ENCODE measurements at regions not wholly inside any gene's neighbourhood (a gene's known extent, or its start where the extent isn't known, plus 50 kb on each side); places are given as distances from the start of the nearest gene placed in this dataset.

DNA sequence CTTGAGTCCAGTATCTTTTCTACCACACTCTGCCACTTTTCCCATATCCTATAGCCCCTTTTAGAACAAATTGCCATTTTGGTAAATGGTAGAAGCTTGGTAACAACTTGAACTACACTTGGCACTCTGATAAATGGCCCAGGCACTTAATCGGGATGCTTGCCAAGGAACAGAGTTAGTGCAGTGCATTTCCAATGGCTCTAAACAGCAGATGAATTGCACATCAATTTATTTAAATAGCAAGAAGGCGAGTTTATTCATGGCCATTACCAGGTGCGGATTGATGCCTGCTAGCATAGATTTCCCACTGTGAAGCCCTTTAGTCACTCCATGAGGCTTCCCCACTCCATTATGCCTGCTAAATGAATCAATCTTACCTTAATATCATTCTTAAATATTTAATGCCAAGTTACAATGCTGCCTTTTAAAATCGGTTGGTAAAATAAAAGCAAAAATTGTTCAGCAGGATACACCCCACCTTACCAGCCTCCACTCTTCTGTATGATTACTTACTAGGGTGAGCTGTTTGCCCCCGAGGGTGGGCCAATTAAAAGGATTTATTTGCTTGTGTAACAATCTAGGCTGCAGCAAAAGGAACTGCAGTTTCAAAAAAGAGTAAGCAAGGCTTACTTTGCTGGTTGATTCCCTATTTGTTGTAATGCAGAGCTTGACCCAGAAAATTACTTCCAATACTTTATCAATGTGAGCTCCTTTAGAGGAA, 136.0 kb upstream of the ARHGAP42 start:
- H3K4me3 Mint-ChIP-seq: no peak overlapping the region
- H3K36me3 Mint-ChIP-seq: no peaks in the 10 kb centered on the region
- no peak for DNase-seq (ENCODE audit: low spot score)
- no peak for ATAC-seq
- H3K9me3 Mint-ChIP-seq: peaks cover 5% of the 10 kb centered on the region
- no peaks in the 10 kb centered on the region for H3K4me1 Mint-ChIP-seq (ENCODE audit: low read depth in 2 of 2)
- peaks cover 0 to 3% of the 10 kb centered on the region in 2 donors for H3K27me3 Mint-ChIP-seq
- no peak overlapping the region for H3K27ac Mint-ChIP-seq

DNA sequence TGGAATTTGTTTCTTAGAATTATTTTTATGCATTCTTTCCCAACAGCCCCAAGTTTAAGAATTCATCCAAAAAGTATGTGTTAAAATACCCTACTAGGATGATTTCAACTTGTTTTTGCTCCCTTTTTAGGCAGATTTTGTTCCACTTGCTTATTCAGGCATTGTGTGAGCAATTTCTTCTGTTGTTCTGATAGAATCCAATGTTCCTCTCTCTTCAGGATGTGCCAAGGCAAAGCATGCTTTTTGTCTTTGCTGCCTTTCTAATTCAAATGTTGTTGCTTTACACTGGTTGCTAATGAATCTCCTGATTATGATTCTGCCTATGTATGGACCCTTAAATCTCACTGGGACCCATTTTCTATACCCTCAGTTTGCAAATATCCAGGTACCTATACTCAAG, 131.2 kb upstream of the ARHGAP42 start:
- no peak for ATAC-seq

DNA sequence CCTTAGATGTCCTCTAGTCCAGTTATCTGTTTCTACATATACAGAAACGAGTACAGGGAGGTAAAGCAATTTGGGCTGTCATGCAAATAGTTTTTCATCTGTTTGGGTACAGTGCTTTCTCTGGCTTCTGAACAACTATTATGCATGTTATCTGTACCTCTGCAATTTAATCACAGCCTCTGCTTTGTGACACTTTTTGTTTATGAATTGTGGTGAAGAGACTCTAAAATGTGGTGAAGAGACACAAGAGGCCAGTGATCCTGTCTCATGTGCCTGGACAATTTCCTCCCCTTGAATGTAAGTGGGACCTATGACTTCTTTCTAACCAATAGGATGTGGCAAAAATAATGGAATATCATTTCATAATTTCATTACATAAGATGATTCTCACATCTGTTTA, 130.3 kb upstream of the ARHGAP42 start:
- H3K27ac Mint-ChIP-seq: no peak overlapping the region
- H3K36me3 Mint-ChIP-seq: no peaks in the 10 kb centered on the region
- H3K4me1 Mint-ChIP-seq (ENCODE audit: low read depth in 2 of 2): no peaks in the 10 kb centered on the region
- H3K9me3 Mint-ChIP-seq: no peaks in the 10 kb centered on the region
- no peak for DNase-seq (ENCODE audit: low spot score)
- no peak overlapping the region for H3K4me3 Mint-ChIP-seq
- H3K27me3 Mint-ChIP-seq: peaks cover 0 to 3% of the 10 kb centered on the region in 2 donors
- ATAC-seq: no peak

More for the DNA sequence above, 131.2 kb upstream of the ARHGAP42 start:
- Mint-ChIP-seq H3K9me3 (no peaks in the 10 kb centered on the region), H3K36me3 (no peaks in the 10 kb centered on the region), H3K27me3 (peaks cover 0 to 3% of the 10 kb centered on the region in 2 donors), H3K4me3 (no peak overlapping the region), H3K27ac (no peak overlapping the region), H3K4me1 (ENCODE audit: low read depth in 2 of 2) (no peaks in the 10 kb centered on the region)
- DNase-seq (ENCODE audit: low spot score): no peak

DNA sequence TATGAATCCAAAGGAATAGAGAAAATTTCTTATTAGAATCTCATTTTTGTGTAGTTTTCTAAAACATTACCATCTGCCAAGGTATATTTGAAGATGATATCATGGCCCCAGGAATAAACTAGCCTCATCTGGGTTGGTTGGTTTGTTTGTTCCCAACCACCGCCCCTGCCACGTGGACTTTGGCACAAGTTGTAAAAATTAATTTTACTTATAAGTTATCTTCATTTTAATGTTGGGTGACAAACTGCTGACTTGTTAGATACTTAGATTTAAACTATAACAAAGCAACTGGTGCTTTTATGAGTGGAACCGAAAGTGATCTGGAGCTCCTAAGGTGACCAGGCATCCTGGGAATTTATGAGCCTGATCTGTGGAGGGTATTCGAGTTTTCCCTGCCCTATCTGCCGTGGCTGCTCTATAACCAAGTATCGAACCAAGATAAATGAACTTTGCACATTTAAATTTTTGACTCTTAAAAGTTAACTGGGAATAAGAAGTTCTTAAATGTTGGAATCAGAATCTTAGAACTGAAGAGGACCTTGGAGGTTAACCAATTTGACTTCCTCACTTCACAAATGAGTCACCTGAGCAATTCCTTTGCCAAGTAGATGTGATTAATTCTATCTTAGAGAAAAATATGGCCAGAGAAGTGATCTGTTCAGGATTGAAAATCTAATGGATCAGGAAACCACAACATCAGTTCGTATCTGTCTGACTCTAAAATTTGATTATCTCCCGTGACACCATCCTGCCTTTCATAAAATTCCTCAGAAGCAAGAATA, 129.1 kb upstream of the ARHGAP42 start:
- no peak overlapping the region for H3K4me3 Mint-ChIP-seq
- no peaks in the 10 kb centered on the region for H3K27me3 Mint-ChIP-seq
- H3K36me3 Mint-ChIP-seq: no peaks in the 10 kb centered on the region
- no peak for ATAC-seq
- H3K9me3 Mint-ChIP-seq: no peaks in the 10 kb centered on the region
- no peaks in the 10 kb centered on the region for H3K4me1 Mint-ChIP-seq (ENCODE audit: low read depth in 2 of 2)
- no peak overlapping the region for H3K27ac Mint-ChIP-seq
- DNase-seq (ENCODE audit: low spot score): no peak

DNA sequence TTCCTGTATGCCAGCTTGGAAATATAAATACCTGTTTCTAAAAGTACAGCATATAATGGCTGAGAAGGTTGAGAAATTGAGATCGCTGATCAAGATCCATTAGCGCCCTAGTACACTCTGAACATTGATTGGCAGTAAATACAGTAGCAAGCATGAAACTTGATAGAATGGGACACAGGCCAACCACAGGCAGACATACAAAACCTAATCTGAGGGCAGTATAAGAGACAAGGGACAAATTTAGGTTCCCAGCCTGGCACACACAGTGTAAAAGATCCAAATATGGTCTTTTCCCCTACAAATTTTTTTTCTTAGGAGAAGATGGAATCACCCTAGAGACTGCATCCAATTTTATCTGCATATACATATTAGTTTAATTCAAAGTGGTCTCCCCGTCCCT, 126.5 kb upstream of the ARHGAP42 start:
- ATAC-seq (no peak), DNase-seq (ENCODE audit: low spot score) (no peak)
- Mint-ChIP-seq H3K36me3 (no peaks in the 10 kb centered on the region), H3K4me1 (ENCODE audit: low read depth in 2 of 2) (no peaks in the 10 kb centered on the region), H3K27ac (no peak overlapping the region), H3K9me3 (no peaks in the 10 kb centered on the region), H3K27me3 (no peaks in the 10 kb centered on the region), H3K4me3 (no peak overlapping the region)

DNA sequence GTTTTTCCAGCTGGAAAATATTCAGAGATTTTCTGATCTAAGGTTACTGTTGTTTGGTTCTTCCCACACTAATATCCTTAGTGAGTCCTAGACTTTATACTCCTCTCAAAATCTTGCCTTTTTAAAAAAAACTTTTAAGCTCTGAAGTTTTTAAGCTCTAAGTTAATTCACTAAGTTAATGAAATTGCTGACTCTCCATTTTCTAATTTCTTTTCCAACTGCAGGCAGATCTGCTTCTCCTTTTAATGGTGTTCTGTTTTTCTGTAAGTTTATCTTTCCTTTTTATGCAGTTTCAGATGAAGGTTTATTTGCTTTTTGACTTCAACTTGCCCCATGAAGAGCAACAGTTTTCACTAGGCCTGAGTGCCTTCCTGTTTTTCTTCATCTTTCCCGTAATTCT, 125.8 kb upstream of the ARHGAP42 start:
- ATAC-seq (no peak), DNase-seq (ENCODE audit: low spot score) (no peak)
- Mint-ChIP-seq H3K4me1 (ENCODE audit: low read depth in 2 of 2) (no peaks in the 10 kb centered on the region), H3K36me3 (no peaks in the 10 kb centered on the region), H3K4me3 (no peak overlapping the region), H3K27me3 (peaks cover 0 to 2% of the 10 kb centered on the region in 2 donors), H3K27ac (no peak overlapping the region), H3K9me3 (no peaks in the 10 kb centered on the region)

DNA sequence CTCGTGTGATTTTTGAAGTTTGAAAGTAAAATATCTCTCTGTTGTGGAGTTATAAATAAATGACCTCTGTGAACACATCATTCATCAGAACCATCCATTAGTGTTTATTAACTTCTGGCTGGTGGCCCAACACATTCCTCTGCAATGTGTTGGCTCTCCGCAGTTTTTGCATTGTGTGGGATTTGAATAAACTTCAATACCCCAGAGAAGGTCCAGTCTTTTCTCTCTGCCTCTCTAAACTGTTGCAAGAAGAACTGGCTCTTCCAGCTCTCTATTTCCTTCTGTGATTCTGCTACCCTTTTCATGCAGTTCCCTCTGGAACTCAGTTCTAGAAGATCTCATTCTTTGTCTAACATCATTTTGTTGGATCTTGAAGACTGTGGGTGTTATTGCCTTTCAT, 125.0 kb upstream of the ARHGAP42 start:
- ATAC-seq (no peak), DNase-seq (ENCODE audit: low spot score) (no peak)
- Mint-ChIP-seq H3K9me3 (no peaks in the 10 kb centered on the region), H3K4me1 (ENCODE audit: low read depth in 2 of 2) (no peaks in the 10 kb centered on the region), H3K27me3 (peaks cover 0 to 5% of the 10 kb centered on the region in 2 donors), H3K36me3 (no peaks in the 10 kb centered on the region), H3K27ac (no peak overlapping the region), H3K4me3 (no peak overlapping the region)

DNA sequence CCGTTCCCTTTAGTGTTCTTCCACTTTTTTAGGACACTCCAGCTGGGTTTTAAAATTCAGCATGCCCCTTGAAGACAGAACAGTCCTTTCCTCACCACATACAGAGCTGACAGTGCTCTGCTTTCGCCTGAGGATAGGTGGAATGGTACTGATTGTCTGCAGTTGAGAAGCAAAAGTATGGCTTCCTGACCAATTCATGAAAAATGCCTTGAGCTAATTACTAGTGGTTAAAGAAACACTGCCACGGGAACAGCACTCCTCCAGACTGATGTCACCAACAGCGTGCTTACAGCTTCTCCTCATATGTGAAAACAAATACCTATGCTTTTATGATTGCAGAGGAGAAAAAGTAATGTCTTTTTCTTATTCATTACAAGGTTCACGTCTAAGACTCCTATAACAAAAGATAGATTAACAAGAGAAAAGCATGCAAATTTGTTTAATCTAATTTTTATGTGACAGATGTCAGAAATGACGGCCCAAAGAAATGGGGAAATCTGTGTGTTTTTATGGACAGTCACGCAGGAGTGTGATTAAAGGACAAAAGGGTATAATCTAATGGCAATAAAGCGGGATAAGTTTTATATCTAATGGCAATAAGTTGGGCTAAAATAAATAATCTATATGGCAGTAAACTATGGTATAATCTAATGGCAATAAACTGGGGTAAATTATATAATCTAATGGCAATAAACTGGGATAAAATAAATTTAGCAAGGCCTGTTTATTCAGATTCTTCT, 123.4 kb upstream of the ARHGAP42 start:
- no peak for DNase-seq (ENCODE audit: low spot score)
- H3K4me3 Mint-ChIP-seq: no peak overlapping the region
- no peak for ATAC-seq
- H3K27ac Mint-ChIP-seq: no peak overlapping the region
- no peaks in the 10 kb centered on the region for H3K9me3 Mint-ChIP-seq
- H3K27me3 Mint-ChIP-seq: peaks cover 0 to 6% of the 10 kb centered on the region in 2 donors
- H3K36me3 Mint-ChIP-seq: no peaks in the 10 kb centered on the region
- no peaks in the 10 kb centered on the region for H3K4me1 Mint-ChIP-seq (ENCODE audit: low read depth in 2 of 2)

DNA sequence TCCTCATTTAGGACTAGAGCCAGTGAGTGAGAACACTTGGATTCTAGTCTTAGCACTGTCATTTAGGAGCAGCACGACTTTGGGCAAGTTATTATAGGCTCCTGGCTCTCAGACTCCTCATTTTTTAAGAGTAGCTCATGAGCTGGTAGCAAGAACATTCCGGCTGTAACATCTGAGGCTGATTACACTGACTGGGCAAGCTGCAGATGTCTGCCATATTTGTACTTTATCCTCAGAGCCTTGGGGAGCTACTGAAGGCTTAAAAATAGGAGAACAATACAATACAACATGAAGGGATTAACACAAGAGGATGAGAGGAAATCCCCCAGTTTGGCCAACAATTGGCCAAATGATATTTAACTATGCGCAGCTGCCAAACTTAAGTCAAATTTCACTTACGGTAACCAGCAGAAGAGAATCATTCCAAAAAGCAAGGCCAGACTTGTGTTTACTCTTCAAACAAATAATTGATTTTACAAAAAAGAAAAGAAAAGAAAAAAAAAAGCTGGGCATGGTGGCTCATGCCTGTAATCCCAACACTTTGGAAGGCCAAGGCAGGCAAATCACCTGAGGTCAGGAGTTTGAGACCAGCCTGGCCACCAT, 113.1 kb upstream of the ARHGAP42 start:
- Mint-ChIP-seq H3K36me3 (no peaks in the 10 kb centered on the region), H3K4me1 (ENCODE audit: low read depth in 2 of 2) (no peaks in the 10 kb centered on the region), H3K9me3 (no peaks in the 10 kb centered on the region), H3K27me3 (peaks cover 5 to 6% of the 10 kb centered on the region in 2 donors), H3K27ac (no peak overlapping the region), H3K4me3 (no peak overlapping the region)
- ATAC-seq (no peak), DNase-seq (ENCODE audit: low spot score) (no peak)

DNA sequence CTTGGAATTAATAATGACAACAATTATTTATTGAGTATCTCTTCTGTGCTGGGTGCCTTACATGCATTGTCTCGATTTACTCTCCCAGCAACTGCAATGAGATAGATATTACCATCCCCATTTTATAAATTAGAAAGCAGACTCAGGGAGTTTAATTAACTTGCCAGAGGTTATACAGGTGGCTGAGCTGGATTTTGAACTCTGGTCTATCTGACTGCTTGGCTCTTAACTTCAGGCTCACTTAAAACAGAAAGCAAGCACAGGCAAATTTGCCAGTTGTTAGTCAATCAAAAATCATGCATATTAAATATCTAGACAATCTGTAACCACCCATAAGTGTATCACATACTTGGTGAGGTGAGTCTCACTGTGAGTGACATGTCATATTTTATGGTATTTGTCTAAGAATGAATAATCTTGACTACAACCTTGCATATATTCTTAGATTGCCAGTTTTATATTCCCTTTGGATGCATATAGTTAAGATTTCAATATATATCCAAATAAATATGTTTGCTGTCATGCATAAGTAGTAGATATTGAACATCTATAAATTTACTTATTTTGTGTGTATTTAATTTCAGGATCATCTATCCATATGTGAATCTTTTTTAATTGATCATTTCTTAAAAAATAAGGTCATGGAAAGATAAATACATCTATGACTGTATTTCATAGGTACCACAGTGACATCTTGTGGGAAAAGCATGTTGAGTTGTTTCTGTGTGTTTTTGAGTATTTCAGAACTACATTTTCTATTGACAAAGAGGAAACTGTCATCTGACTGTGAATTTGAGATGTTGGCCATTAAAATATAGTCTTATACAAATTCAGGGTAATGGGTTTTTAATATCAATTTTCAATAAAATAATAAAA, 112.0 kb upstream of the ARHGAP42 start:
- ATAC-seq: no peak
- Mint-ChIP-seq H3K36me3 (no peaks in the 10 kb centered on the region), H3K4me3 (no peak overlapping the region), H3K27ac (no peak overlapping the region), H3K27me3 (peaks cover 5 to 6% of the 10 kb centered on the region in 2 donors), H3K9me3 (no peaks in the 10 kb centered on the region), H3K4me1 (ENCODE audit: low read depth in 2 of 2) (no peaks in the 10 kb centered on the region)
- no peak for DNase-seq (ENCODE audit: low spot score)

DNA sequence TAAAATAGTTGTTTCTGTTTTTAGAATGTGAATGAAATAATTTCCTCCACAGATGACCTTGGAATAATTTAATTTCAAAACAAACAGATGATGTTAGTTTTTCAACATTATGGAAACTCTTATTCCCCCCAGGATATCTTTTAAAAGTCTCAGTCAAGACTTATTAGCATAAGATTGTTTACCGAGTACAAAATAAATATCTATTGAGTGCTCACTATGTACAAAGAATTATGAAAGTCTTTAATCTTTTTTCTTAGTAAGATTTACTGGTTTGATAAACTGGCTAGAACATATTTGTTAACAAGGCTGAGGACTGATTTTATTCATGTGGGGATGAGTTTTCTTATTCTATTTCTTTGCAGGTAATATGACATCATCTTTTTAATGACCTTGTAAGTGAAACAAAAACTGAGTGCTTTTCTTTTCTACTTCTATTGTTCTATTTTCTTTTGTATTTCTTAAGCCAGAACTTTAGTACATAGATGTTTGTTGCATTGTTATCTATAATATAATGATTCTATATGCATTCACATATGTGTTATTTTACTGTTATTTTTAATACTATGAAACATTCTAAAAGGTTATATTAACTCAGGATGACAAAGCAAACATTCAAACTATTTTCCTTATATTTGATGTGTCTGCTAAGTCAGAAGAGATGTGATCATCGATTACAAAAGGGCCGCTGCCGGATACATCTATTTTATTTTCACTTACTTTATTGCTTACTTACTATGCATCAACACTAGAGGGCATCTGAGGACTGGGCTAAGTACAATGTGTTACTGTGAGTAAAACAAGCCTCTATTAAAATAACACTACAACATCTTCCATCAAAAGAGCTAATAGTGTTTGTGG, 111.0 kb upstream of the ARHGAP42 start:
- peak in 1 of 2 donors; percentile 67 for ATAC-seq
- Mint-ChIP-seq H3K9me3 (no peaks in the 10 kb centered on the region), H3K27me3 (peaks cover 5 to 6% of the 10 kb centered on the region in 2 donors)

DNA sequence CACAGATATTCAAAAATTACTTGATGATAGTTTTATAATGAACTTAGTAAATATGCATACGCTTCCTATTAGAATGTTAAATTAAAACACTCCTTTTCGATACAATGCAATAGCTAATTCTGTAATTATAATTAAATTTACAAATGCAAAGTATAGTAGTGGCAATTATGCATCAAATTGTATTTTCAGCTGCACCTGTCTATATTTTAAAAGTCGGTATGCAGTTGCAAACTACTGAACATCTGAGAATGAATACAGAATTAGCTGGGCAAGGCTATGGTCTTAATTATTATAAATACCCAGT, 110.4 kb upstream of the ARHGAP42 start:
- ATAC-seq (no peak), DNase-seq (ENCODE audit: low spot score) (no peak)
- Mint-ChIP-seq H3K4me1 (ENCODE audit: low read depth in 2 of 2) (no peaks in the 10 kb centered on the region), H3K4me3 (no peak overlapping the region), H3K27me3 (peaks cover under 1 to 2% of the 10 kb centered on the region in 2 donors), H3K9me3 (no peaks in the 10 kb centered on the region), H3K36me3 (no peaks in the 10 kb centered on the region), H3K27ac (no peak overlapping the region)

More for the DNA sequence above, 111.0 kb upstream of the ARHGAP42 start:
- Mint-ChIP-seq H3K36me3 (no peaks in the 10 kb centered on the region), H3K27ac (no peak overlapping the region), H3K4me1 (ENCODE audit: low read depth in 2 of 2) (no peaks in the 10 kb centered on the region), H3K4me3 (no peak overlapping the region)
- no peak for DNase-seq (ENCODE audit: low spot score)
